Endothelial cell of umbilical vein (primary cell): ENCODE measurements at regions not wholly inside any gene's neighbourhood (a gene's known extent, or its start where the extent isn't known, plus 50 kb on each side); places are given as distances from the start of the nearest gene placed in this dataset.

Experiments
- BruUV-seq: library from RNA; stranded (reverse); fragments of 400-500 nt; replicated peaks from 2 replicates; lab custom pipeline; 2021; lab: Mats Ljungman, UMichigan
- CTCF ChIA-PET: fragments of 300-600, 350-600 bp; sonication (Branson Sonifier 250); formaldehyde crosslinking; loops from one replicate; lab custom pipeline; 2021; ENCODE audit warnings: antibody characterized with exemption, inconsistent platforms; lab: Charles Lee
- POLR2A ChIA-PET: fragments of 300-600, 350-600 bp; sonication (Branson Sonifier 250); formaldehyde crosslinking; loops from one replicate; lab custom pipeline; 2021; ENCODE audit warnings: antibody characterized with exemption, inconsistent platforms; lab: Charles Lee
- DNase-seq: peaks from one replicate; pipeline ENCODE4 v3.0.0-alpha.2; 2011; ENCODE audit warnings: low read depth, low spot score
- FAIRE-seq: peaks from 2 replicates; lab custom pipeline; 2011; peaks lifted over from hg19 to GRCh38; lab: Jason Lieb, UNC
- H2AFZ ChIP-seq: 2 replicates; pipeline ENCODE4 v1.6.0; 2012; ENCODE audit warnings: low read depth, low read length, control low read depth, inconsistent platforms
- H3K27ac ChIP-seq: 2 replicates; pipeline ENCODE4 v1.5.1; 2011; ENCODE audit warnings: low read depth, mild to moderate bottlenecking, control low read depth, low read length, moderate library complexity; ENCODE audit not compliant: insufficient read depth
- H3K27me3 ChIP-seq, 2 experiments: 2 replicates each; pipeline versions ENCODE4 v1.6.0 to v1.6.1; 2011; ENCODE audit warnings: low read length in 2 of 2, mixed read lengths in 1 of 2; ENCODE audit not compliant: control insufficient read depth in 2 of 2, insufficient read depth in 2 of 2
- H3K36me3 ChIP-seq, 2 experiments: 2 replicates in 1 of 2; 3 replicates in 1 of 2; pipeline ENCODE4 v1.5.1; 2011; ENCODE audit warnings: low read length in 2 of 2, mild to moderate bottlenecking in 1 of 2, moderate library complexity in 1 of 2; ENCODE audit not compliant: control insufficient read depth in 2 of 2, insufficient read depth in 2 of 2; ENCODE audit errors: extremely low read depth in 1 of 2
- H3K4me1 ChIP-seq: 3 replicates; pipeline ENCODE4 v1.5.1; 2011; ENCODE audit warnings: mild to moderate bottlenecking, low read length; ENCODE audit not compliant: control insufficient read depth, insufficient read depth; ENCODE audit errors: extremely low read depth
- H3K4me2 ChIP-seq: 2 replicates; pipeline ENCODE4 v1.6.1; 2011; ENCODE audit warnings: low read length, control low read depth, mixed read lengths; ENCODE audit not compliant: insufficient read depth
- H3K4me3 ChIP-seq, 3 experiments: fragments of 200-600 bp in 1 of 3; sonication (generic), shearing (Covaris generic) in 1 of 3; replicated peaks in 1 of 3; 2 replicates each; pipeline ENCODE4 v1.5.1; 2011 to 2016; ENCODE audit warnings: control low read depth in 3 of 3, low read length in 3 of 3, mild to moderate bottlenecking in 2 of 3, inconsistent platforms in 1 of 3, low read depth in 1 of 3, moderate library complexity in 1 of 3; ENCODE audit not compliant: insufficient read depth in 1 of 3
- H3K79me2 ChIP-seq: 2 replicates; pipeline ENCODE4 v1.6.0; 2012; ENCODE audit warnings: low read length, inconsistent platforms; ENCODE audit not compliant: control insufficient read depth, insufficient read depth
- H3K9ac ChIP-seq: replicated peaks from 2 replicates; pipeline ENCODE3; 2011; ENCODE audit warnings: low read length, control low read depth; ENCODE audit not compliant: insufficient read depth; ENCODE audit errors: extremely low read depth
- H3K9me1 ChIP-seq: replicated peaks from 3 replicates; pipeline ENCODE4 v1.6.0; 2011; ENCODE audit warnings: mild to moderate bottlenecking, low read length; ENCODE audit not compliant: control insufficient read depth, insufficient read depth; ENCODE audit errors: extremely low read depth
- H3K9me3 ChIP-seq: replicated peaks from 2 replicates; pipeline ENCODE4 v1.5.1; 2012; ENCODE audit warnings: low read length, inconsistent platforms; ENCODE audit not compliant: control insufficient read depth, insufficient read depth
- H4K20me1 ChIP-seq: replicated peaks from 2 replicates; pipeline ENCODE3; 2011; ENCODE audit warnings: mild to moderate bottlenecking, low read length; ENCODE audit not compliant: control insufficient read depth, insufficient read depth; ENCODE audit errors: extremely low read depth
- CTCF ChIP-seq, 2 donors: IDR thresholded peaks; 1 replicate in 1 of 2; 2 replicates in 1 of 2; pipeline ENCODE4 v1.5.1; 2011; ENCODE audit warnings: low read length in 2 of 2, mild to moderate bottlenecking in 2 of 2, moderate library complexity in 2 of 2, control low read depth in 1 of 2, inconsistent platforms in 1 of 2, low read depth in 1 of 2; ENCODE audit not compliant: insufficient read depth in 1 of 2; ENCODE audit errors: extremely low read depth in 1 of 2
- EZH2 ChIP-seq: IDR thresholded peaks from 2 replicates; pipeline ENCODE4 v1.6.1; 2012; ENCODE audit warnings: borderline replicate concordance, low read depth, mild to moderate bottlenecking, moderate library complexity, low read length, inconsistent platforms; ENCODE audit not compliant: severe bottlenecking
- FOS ChIP-seq: IDR thresholded peaks from 2 replicates; pipeline ENCODE4 v1.6.1; 2011; ENCODE audit warnings: mild to moderate bottlenecking, low read length, moderate library complexity, borderline replicate concordance; ENCODE audit not compliant: insufficient read depth
- GATA2 ChIP-seq: IDR thresholded peaks from 2 replicates; pipeline ENCODE4 v1.7.0; 2011; ENCODE audit warnings: low read depth, mild to moderate bottlenecking, moderate library complexity, mixed read lengths, low read length; ENCODE audit not compliant: insufficient read length, insufficient read depth
- JUN ChIP-seq: IDR thresholded peaks from 2 replicates; pipeline ENCODE4 v1.6.1; 2011; ENCODE audit warnings: borderline replicate concordance, low read depth; ENCODE audit not compliant: insufficient read length, insufficient read depth
- MAX ChIP-seq: IDR thresholded peaks from 2 replicates; pipeline ENCODE4 v1.6.1; 2011; ENCODE audit not compliant: insufficient read depth, insufficient read length
- MYC ChIP-seq: IDR thresholded peaks from one replicate; pipeline ENCODE4 v1.6.1; 2011; ENCODE audit warnings: mild to moderate bottlenecking, low read depth, low read length
- POLR2A ChIP-seq: IDR thresholded peaks from 2 replicates; pipeline ENCODE4 v1.6.1; 2012; ENCODE audit warnings: low read depth, mild to moderate bottlenecking, control low read depth, low read length
- POLR2AphosphoS5 ChIP-seq: IDR thresholded peaks from 2 replicates; pipeline ENCODE4 v1.6.1; 2012; ENCODE audit warnings: low read depth, mild to moderate bottlenecking, control low read depth, low read length, moderate library complexity; ENCODE audit not compliant: insufficient read depth
- dilution Hi-C: fragments of 300-500 bp; cut with MboI; formaldehyde crosslinking; loops from one replicate; pipeline ENCODE4 v1.15.0; 2019; ENCODE audit warnings: low sequenced_read_pairs; ENCODE audit not compliant: extremely low pct_ligation_motif_present
- intact Hi-C: fragments of 100-400 bp; cut with micrococcal nuclease; formaldehyde crosslinking; loops from one replicate; pipeline ENCODE4 v1.10.0; 2022

GRCh38 chr22:48278620-48279460, 1516.4 kb downstream of the TBC1D22A start:
- DNase-seq (no peak), FAIRE-seq (no peak)
- Histone ChIP-seq H3K9ac (no peak overlapping the region), H3K36me3 (no peaks in the 10 kb centered on the region), H2AFZ (no peak overlapping the region), H3K9me1 (no peaks in the 10 kb centered on the region), H3K27ac (no peak overlapping the region), H3K9me3 (peaks cover 21% of the 10 kb centered on the region), H3K27me3 (no peaks in the 10 kb centered on the region), H3K4me1 (no peaks in the 10 kb centered on the region), H4K20me1 (no peaks in the 10 kb centered on the region), H3K79me2 (no peaks in the 10 kb centered on the region), H3K4me3 (no peak overlapping the region), H3K4me2 (no peak overlapping the region)
- ChIA-PET CTCF (no interaction called here), POLR2A (no interaction called here)
- BruUV-seq: no TSS peak
- TF ChIP-seq MAX: no peak
- TF ChIP-seq CTCF (IDR thresholded peaks at IDR 0.05; ENCODE audit: extremely low read depth in 1 of 2, insufficient read depth in 1 of 2, low read depth in 1 of 2, low read length in 2 of 2): no peak
- no peak for TF ChIP-seq EZH2
- no peak for TF ChIP-seq FOS
- no peak for TF ChIP-seq GATA2
- TF ChIP-seq MYC: no peak
- TF ChIP-seq POLR2A: no peak
- no peak for TF ChIP-seq POLR2AphosphoS5
- no peak for TF ChIP-seq JUN
- intact Hi-C loops: no loop called here
- dilution Hi-C loops: no loop called here
